Fibroblast of lung (primary cell): ENCODE measurements at regions not wholly inside any gene's neighbourhood (a gene's known extent, or its start where the extent isn't known, plus 50 kb on each side); places are given as distances from the start of the nearest gene placed in this dataset.

Experiments
- DNase-seq, 2 donors: peaks; one replicate each; pipeline versions ENCODE4 v3.0.0 to v3.0.0-alpha.2; 2010; ENCODE audit warnings: low read depth in 2 of 2
- H2AFZ ChIP-seq: 2 replicates; pipeline ENCODE4 v1.5.1; 2012; ENCODE audit warnings: low read length, control low read depth, inconsistent platforms
- H3K27ac ChIP-seq: 2 replicates; pipeline ENCODE4 v1.5.1; 2011; ENCODE audit warnings: low read length, control low read depth; ENCODE audit not compliant: insufficient read depth
- H3K27me3 ChIP-seq: 2 replicates; pipeline ENCODE4 v1.5.1; 2011; ENCODE audit warnings: mild to moderate bottlenecking, low read length; ENCODE audit not compliant: control insufficient read depth, insufficient read depth
- H3K36me3 ChIP-seq: 2 replicates; pipeline ENCODE4 v1.5.1; 2011; ENCODE audit warnings: low read length; ENCODE audit not compliant: control insufficient read depth, insufficient read depth
- H3K4me1 ChIP-seq: 2 replicates; pipeline ENCODE4 v1.5.1; 2011; ENCODE audit warnings: low read length; ENCODE audit not compliant: control insufficient read depth, insufficient read depth; ENCODE audit errors: extremely low read depth
- H3K4me2 ChIP-seq: 2 replicates; pipeline ENCODE4 v1.5.1; 2011; ENCODE audit warnings: low read length, control low read depth; ENCODE audit not compliant: insufficient read depth; ENCODE audit errors: extremely low read depth
- H3K4me3 ChIP-seq, 4 experiments: fragments of 200-600 bp in 1 of 4; sonication (generic) in 1 of 4; replicated peaks in 1 of 4; 2 replicates each; pipeline ENCODE4 v1.5.1; 2011 to 2016; ENCODE audit warnings: low read length in 4 of 4, low read depth in 3 of 4, mild to moderate bottlenecking in 3 of 4, control low read depth in 2 of 4, inconsistent platforms in 1 of 4, mixed read lengths in 1 of 4; ENCODE audit not compliant: insufficient read depth in 1 of 4; ENCODE audit errors: control extremely low read depth in 1 of 4
- H3K79me2 ChIP-seq: 2 replicates; pipeline ENCODE4 v1.5.1; 2012; ENCODE audit warnings: mild to moderate bottlenecking, low read length, inconsistent platforms; ENCODE audit not compliant: control insufficient read depth, insufficient read depth
- H3K9ac ChIP-seq: 2 replicates; pipeline ENCODE4 v1.5.1; 2011; ENCODE audit warnings: mild to moderate bottlenecking, low read length, control low read depth; ENCODE audit not compliant: insufficient read depth
- H3K9me3 ChIP-seq: 2 replicates; pipeline ENCODE4 v1.5.1; 2012; ENCODE audit warnings: low read depth, low read length; ENCODE audit not compliant: control insufficient read depth, insufficient read depth
- H4K20me1 ChIP-seq: 2 replicates; pipeline ENCODE4 v1.5.1; 2011; ENCODE audit warnings: low read length; ENCODE audit not compliant: control insufficient read depth, insufficient read depth; ENCODE audit errors: extremely low read depth
- CTCF ChIP-seq, 2 donors: IDR thresholded peaks in 1 of 2; conservative IDR thresholded peaks in 1 of 2; 1 replicate in 1 of 2; 2 replicates in 1 of 2; pipeline ENCODE4 v1.5.1; 2011 to 2012; ENCODE audit warnings: low read length in 2 of 2, control low read depth in 1 of 2, inconsistent platforms in 1 of 2, low read depth in 1 of 2, mild to moderate bottlenecking in 1 of 2
- EZH2 ChIP-seq: IDR thresholded peaks from 2 replicates; pipeline ENCODE4 v1.5.1; 2012; ENCODE audit warnings: low read length, control low read depth, mild to moderate bottlenecking; ENCODE audit errors: missing control alignments

GRCh38 chr12:91940826-91941570, 204.6 kb downstream of the BTG1 start:
- no peak overlapping the region for H2AFZ ChIP-seq
- DNase-seq, result no peak
- TF ChIP-seq EZH2 (no peak), CTCF (conservative IDR thresholded peaks at IDR 0.05 in 1 of 2, IDR thresholded peaks at IDR 0.05 in 1 of 2; ENCODE audit: low read depth in 1 of 2, low read length in 2 of 2) (no peak)
- no peak overlapping the region for H3K4me3 ChIP-seq
- H3K4me1 ChIP-seq, result no peaks in the 10 kb centered on the region
- no peaks in the 10 kb centered on the region for H4K20me1 ChIP-seq
- no peaks in the 10 kb centered on the region for H3K9me3 ChIP-seq
- no peaks in the 10 kb centered on the region for H3K27me3 ChIP-seq
- H3K79me2 ChIP-seq, result no peaks in the 10 kb centered on the region
- no peaks in the 10 kb centered on the region for H3K36me3 ChIP-seq
- no peak overlapping the region for H3K9ac ChIP-seq
- no peak overlapping the region for H3K4me2 ChIP-seq
- no peak overlapping the region for H3K27ac ChIP-seq

GRCh38 chr12:91940322-91940721, 205.3 kb downstream of the BTG1 start:
- Histone ChIP-seq H3K9ac (no peak overlapping the region), H3K9me3 (no peaks in the 10 kb centered on the region), H4K20me1 (no peaks in the 10 kb centered on the region), H3K4me1 (no peaks in the 10 kb centered on the region), H3K4me2 (no peak overlapping the region), H3K79me2 (no peaks in the 10 kb centered on the region), H3K36me3 (no peaks in the 10 kb centered on the region), H2AFZ (no peak overlapping the region), H3K27me3 (no peaks in the 10 kb centered on the region), H3K4me3 (no peak overlapping the region), H3K27ac (no peak overlapping the region)
- no peak for DNase-seq
- TF ChIP-seq CTCF (conservative IDR thresholded peaks at IDR 0.05 in 1 of 2, IDR thresholded peaks at IDR 0.05 in 1 of 2; ENCODE audit: low read depth in 1 of 2, low read length in 2 of 2) (no peak), EZH2 (no peak)

DNA sequence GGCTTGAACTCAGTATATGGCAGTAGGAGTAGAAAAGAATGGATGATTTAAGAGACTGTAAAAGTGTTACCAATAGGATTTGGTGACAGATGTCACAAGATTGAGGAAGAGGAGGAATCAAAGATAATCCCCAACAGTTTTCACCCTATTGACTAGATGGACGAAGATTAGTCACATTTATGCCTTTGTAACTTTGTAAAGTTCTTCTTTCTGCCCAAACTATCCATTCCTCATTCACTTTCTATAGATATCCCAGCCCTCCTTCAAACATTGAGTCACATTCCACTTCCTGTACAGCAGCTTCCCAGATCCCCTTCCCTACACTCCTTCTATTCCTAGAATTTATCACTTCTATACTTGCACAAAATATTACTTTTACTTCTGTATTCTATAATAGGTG, 207.9 kb downstream of the BTG1 start:
- TF ChIP-seq CTCF (conservative IDR thresholded peaks at IDR 0.05 in 1 of 2, IDR thresholded peaks at IDR 0.05 in 1 of 2; ENCODE audit: low read depth in 1 of 2, low read length in 2 of 2) (no peak), EZH2 (no peak)

More for the DNA sequence above, 207.9 kb downstream of the BTG1 start:
- no peak overlapping the region for H3K27ac ChIP-seq
- no peak for DNase-seq
- H3K79me2 ChIP-seq, result no peaks in the 10 kb centered on the region
- no peak overlapping the region for H3K4me3 ChIP-seq
- no peaks in the 10 kb centered on the region for H3K9me3 ChIP-seq
- H3K27me3 ChIP-seq, result no peaks in the 10 kb centered on the region
- H3K4me1 ChIP-seq, result no peaks in the 10 kb centered on the region
- H3K36me3 ChIP-seq, result no peaks in the 10 kb centered on the region
- no peak overlapping the region for H2AFZ ChIP-seq
- no peak overlapping the region for H3K9ac ChIP-seq
- H4K20me1 ChIP-seq, result no peaks in the 10 kb centered on the region
- H3K4me2 ChIP-seq, result no peak overlapping the region
